Endothelial cell (in vitro differentiated cells): ENCODE measurements at regions not wholly inside any gene's neighbourhood (a gene's known extent, or its start where the extent isn't known, plus 50 kb on each side); places are given as distances from the start of the nearest gene placed in this dataset.
"Not testable (repeated sequence)": the region's sequence is repeated elsewhere in the genome, so short reads cannot be mapped to it uniquely, and the experiment has no call there.

Source experiments
- DNase-seq: peaks from one replicate; pipeline ENCODE4 v3.0.0; 2021; ENCODE audit warnings: low spot score
- H3K27ac Mint-ChIP-seq: one replicate; pipeline ENCODE4 v1.8.0; 2021; ENCODE audit warnings: mixed read lengths, inconsistent platforms; ENCODE audit not compliant: unreplicated experiment
- H3K27me3 Mint-ChIP-seq: one replicate; pipeline ENCODE4 v1.8.0; 2021; ENCODE audit warnings: mild to moderate bottlenecking, moderate library complexity, mixed read lengths, inconsistent platforms; ENCODE audit not compliant: unreplicated experiment
- H3K36me3 Mint-ChIP-seq: one replicate; pipeline ENCODE4 v1.8.0; 2021; ENCODE audit warnings: mild to moderate bottlenecking, low read depth, mixed read lengths, inconsistent platforms; ENCODE audit not compliant: unreplicated experiment
- H3K4me1 Mint-ChIP-seq: one replicate; pipeline ENCODE4 v1.8.0; 2021; ENCODE audit warnings: mild to moderate bottlenecking, mixed read lengths, inconsistent platforms; ENCODE audit not compliant: unreplicated experiment
- H3K4me3 Mint-ChIP-seq: one replicate; pipeline ENCODE4 v1.8.0; 2021; ENCODE audit warnings: mild to moderate bottlenecking, mixed read lengths, inconsistent platforms; ENCODE audit not compliant: unreplicated experiment
- H3K9me3 Mint-ChIP-seq: one replicate; pipeline ENCODE4 v1.8.0; 2021; ENCODE audit warnings: mixed read lengths, inconsistent platforms; ENCODE audit not compliant: unreplicated experiment
- CTCF ChIP-seq: fragments of 200-600 bp; sonication (generic); IDR thresholded peaks from one replicate; pipeline ENCODE4 v1.5.0; 2021; ENCODE audit warnings: antibody characterized with exemption; ENCODE audit not compliant: unreplicated experiment

- peaks cover 11% of the 10 kb centered on the region for H3K36me3 Mint-ChIP-seq
- H3K4me3 Mint-ChIP-seq: no peak overlapping the region
- H3K9me3 Mint-ChIP-seq: no peaks in the 10 kb centered on the region
- peaks cover 1% of the 10 kb centered on the region for H3K27me3 Mint-ChIP-seq
- peaks cover 4% of the 10 kb centered on the region for H3K4me1 Mint-ChIP-seq
- TF ChIP-seq CTCF: no peak
- H3K27ac Mint-ChIP-seq: no peak overlapping the region
- no peak for DNase-seq
These were observed 53.3 kb downstream of the TANC2 start for GRCh38 chr17:63019138-63019873.

GRCh38 chr17:63022567-63022966 is 56.5 kb downstream of the TANC2 start:
- Mint-ChIP-seq H3K27me3 (peaks cover 1% of the 10 kb centered on the region), H3K4me3 (no peak overlapping the region), H3K4me1 (peaks cover 4% of the 10 kb centered on the region), H3K27ac (no peak overlapping the region), H3K9me3 (no peaks in the 10 kb centered on the region), H3K36me3 (peaks cover 11% of the 10 kb centered on the region)
- DNase-seq: no peak
- TF ChIP-seq CTCF: no peak

- no peak for TF ChIP-seq CTCF
- Mint-ChIP-seq H3K27me3 (peaks cover 1% of the 10 kb centered on the region), H3K36me3 (peaks cover 11% of the 10 kb centered on the region), H3K9me3 (no peaks in the 10 kb centered on the region), H3K4me3 (no peak overlapping the region), H3K4me1 (peaks cover 4% of the 10 kb centered on the region), H3K27ac (no peak overlapping the region)
- DNase-seq: no peak
These were observed 57.0 kb downstream of the TANC2 start for GRCh38 chr17:63023049-63023448.

GRCh38 chr17:63024201-63024600 is 58.2 kb downstream of the TANC2 start:
- Mint-ChIP-seq H3K4me3 (no peak overlapping the region), H3K9me3 (no peaks in the 10 kb centered on the region), H3K36me3 (peaks cover 11% of the 10 kb centered on the region), H3K27me3 (peaks cover 1% of the 10 kb centered on the region), H3K4me1 (peaks cover 4% of the 10 kb centered on the region), H3K27ac (no peak overlapping the region)
- TF ChIP-seq CTCF: no peak
- DNase-seq: no peak

GRCh38 chr17:63024716-63025115 is 58.7 kb downstream of the TANC2 start:
- peaks cover 4% of the 10 kb centered on the region for H3K4me1 Mint-ChIP-seq
- TF ChIP-seq CTCF: no peak
- H3K27me3 Mint-ChIP-seq: peaks cover 1% of the 10 kb centered on the region
- H3K36me3 Mint-ChIP-seq: peaks cover 11% of the 10 kb centered on the region
- H3K27ac Mint-ChIP-seq: no peak overlapping the region
- H3K9me3 Mint-ChIP-seq: no peaks in the 10 kb centered on the region
- DNase-seq: no peak
- H3K4me3 Mint-ChIP-seq: no peak overlapping the region

- not testable (repeated sequence) for H3K4me3 Mint-ChIP-seq, H3K9me3 Mint-ChIP-seq, DNase-seq, H3K36me3 Mint-ChIP-seq, H3K27me3 Mint-ChIP-seq, H3K4me1 Mint-ChIP-seq, H3K27ac Mint-ChIP-seq
These were observed 59.6 kb downstream of the TANC2 start for GRCh38 chr17:63025637-63026036.
